Psoas muscle (tissue), 7 donors: ENCODE measurements at regions not wholly inside any gene's neighbourhood (a gene's known extent, or its start where the extent isn't known, plus 50 kb on each side); places are given as distances from the start of the nearest gene placed in this dataset.

ENCODE experiments used
- ATAC-seq, 4 donors: fragments of 200-7000 bp; cut with Tn5 transposase; one replicate each; pipeline ENCODE4 v1.9.1; 2020; ENCODE audit warnings: moderate library complexity in 3 of 4, mild to moderate bottlenecking in 2 of 4
- DNase-seq, 2 donors: peaks; one replicate each; pipeline ENCODE4 v3.0.0-alpha.2; 2020
- H3K27ac ChIP-seq: fragments of 200-600 bp; one replicate; pipeline ENCODE4 v1.8.0; 2022
- H3K27me3 ChIP-seq, 3 donors: fragments of 200-600 bp in 1 of 3; one replicate each; pipeline versions ENCODE4 v1.6.1 to v1.8.0; 2013 to 2022; ENCODE audit warnings: low read length in 2 of 3, mild to moderate bottlenecking in 2 of 3, moderate library complexity in 1 of 3; ENCODE audit not compliant: insufficient read depth in 3 of 3
- H3K36me3 ChIP-seq, 2 donors: fragments of 200-600 bp in 1 of 2; one replicate each; pipeline versions ENCODE4 v1.6.1 to v1.8.0; 2013 to 2022; ENCODE audit warnings: low read depth in 1 of 2, mild to moderate bottlenecking in 1 of 2, moderate library complexity in 1 of 2; ENCODE audit not compliant: insufficient read depth in 1 of 2
- H3K4me1 ChIP-seq: fragments of 200-600 bp; one replicate; pipeline ENCODE4 v1.8.0; 2022
- H3K4me3 ChIP-seq: fragments of 200-600 bp; one replicate; pipeline ENCODE4 v1.8.0; 2022; ENCODE audit warnings: mild to moderate bottlenecking
- H3K9me3 ChIP-seq: fragments of 200-600 bp; one replicate; pipeline ENCODE4 v1.8.0; 2022
- WGBS, 3 donors: extraction: QIAGEN DNeasy Blood & Tissue Kit; methylation state at CpG; one replicate each; pipeline versions ENCODE4 v1.1.6 to v1.1.7; 2013; 5-methylcytosine and 5-hydroxymethylcytosine counted together
- intact Hi-C, 2 donors: fragments of 100-400 bp; cut with DNase I; formaldehyde crosslinking; loops; one replicate each; pipeline versions ENCODE4 v1.11.0 to v1.14.2; 2022
- TF ChIP-seq, protein P1 (sequence below): fragments of 200-600 bp; IDR thresholded peaks from one replicate; pipeline ENCODE4 v1.8.0; 2022; ENCODE audit warnings: antibody characterized with exemption
- donor health status: healthy with polysubstance abuse.
- donor health status: DM: no; HTN: no; CAD: no; lungs with moderate emphysema.
- donor health status: Bipolar disorder and iron deficiency.
- donor health status: healthy.
- donor health status: DM: yes; HTN: yes; CAD: no.
- donor health status: DM: no; HTN: no; CAD: no.
- donor health status: DM: yes; HTN: yes; CAD: no.

DNA sequence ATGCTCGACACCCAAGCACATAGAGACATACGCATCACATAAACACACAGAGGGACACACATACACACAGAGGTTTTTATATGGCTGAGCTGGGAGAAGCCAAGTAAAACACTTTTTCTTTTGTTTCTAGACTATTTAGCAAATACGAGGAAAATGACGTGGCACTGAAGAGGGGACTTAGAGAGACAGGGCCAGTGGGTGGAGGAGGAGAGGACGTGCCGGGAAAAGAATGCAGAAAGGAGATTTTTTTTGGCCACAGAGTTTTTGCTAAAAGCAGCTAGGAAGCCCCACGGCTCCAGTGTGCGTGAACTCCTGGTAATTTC, 168.5 kb upstream of the KLF7 start:
- TF ChIP-seq, protein P1, sequence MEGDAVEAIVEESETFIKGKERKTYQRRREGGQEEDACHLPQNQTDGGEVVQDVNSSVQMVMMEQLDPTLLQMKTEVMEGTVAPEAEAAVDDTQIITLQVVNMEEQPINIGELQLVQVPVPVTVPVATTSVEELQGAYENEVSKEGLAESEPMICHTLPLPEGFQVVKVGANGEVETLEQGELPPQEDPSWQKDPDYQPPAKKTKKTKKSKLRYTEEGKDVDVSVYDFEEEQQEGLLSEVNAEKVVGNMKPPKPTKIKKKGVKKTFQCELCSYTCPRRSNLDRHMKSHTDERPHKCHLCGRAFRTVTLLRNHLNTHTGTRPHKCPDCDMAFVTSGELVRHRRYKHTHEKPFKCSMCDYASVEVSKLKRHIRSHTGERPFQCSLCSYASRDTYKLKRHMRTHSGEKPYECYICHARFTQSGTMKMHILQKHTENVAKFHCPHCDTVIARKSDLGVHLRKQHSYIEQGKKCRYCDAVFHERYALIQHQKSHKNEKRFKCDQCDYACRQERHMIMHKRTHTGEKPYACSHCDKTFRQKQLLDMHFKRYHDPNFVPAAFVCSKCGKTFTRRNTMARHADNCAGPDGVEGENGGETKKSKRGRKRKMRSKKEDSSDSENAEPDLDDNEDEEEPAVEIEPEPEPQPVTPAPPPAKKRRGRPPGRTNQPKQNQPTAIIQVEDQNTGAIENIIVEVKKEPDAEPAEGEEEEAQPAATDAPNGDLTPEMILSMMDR = no peak
- DNase-seq (no peak), ATAC-seq (peak in 2 of 4 donors; percentile 11 to 16)
- Histone ChIP-seq H3K27me3 (no peaks in the 10 kb centered on the region), H3K4me3 (peak overlapping the region; percentile 35), H3K27ac (peak overlapping the region; percentile 44), H3K36me3 (no peaks in the 10 kb centered on the region), H3K9me3 (no peaks in the 10 kb centered on the region), H3K4me1 (peaks cover 6% of the 10 kb centered on the region)
- intact Hi-C loops = no loop called here
- WGBS, 3 donors = 38 to 43% (median 39%) methylated on average over 8 of the region's 8 CpGs

DNA sequence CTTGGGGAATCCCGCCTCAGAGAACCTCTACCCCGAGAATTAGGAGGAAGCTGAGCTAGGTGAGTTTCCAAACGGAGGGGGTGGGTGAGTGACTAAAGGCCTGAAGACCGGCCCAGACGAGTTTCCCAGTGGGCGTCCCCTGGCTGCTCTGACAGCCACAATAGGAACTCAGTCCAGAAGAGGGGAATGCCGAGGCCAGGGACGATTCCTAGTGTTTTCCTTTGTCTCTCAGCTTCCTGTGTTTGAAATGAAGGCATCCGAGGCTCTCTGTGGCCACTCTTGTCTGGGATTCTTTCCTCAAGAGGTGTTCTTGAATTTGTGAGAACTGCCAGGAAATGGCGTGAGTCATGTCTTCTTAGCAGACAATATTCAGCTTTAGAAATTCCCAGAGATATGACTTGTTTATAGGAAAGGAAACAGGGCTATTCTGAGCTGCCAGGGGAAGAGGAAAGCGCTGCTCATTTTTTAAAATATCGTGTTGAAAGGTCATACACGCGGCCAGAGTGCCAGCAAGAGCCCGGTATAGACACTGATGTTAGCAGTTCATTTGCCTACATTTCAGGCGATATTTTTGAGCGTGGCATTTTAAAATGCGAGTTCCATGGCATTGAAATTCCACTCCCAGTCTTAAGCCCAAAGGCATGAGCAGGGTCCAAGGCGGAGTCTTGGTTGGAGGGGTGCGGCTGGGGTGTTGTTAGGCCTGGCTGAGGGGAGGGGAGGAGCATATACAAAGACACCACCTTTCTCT, 169.1 kb upstream of the KLF7 start:
- intact Hi-C loops = no loop called here
- ATAC-seq (peak; percentile 65 to 82 (median 80)), DNase-seq (peak; percentile 67 to 72)
- TF ChIP-seq, protein P1 = no peak
- peaks cover 6% of the 10 kb centered on the region for H3K4me1 ChIP-seq
- H3K27me3 ChIP-seq = no peaks in the 10 kb centered on the region
- peak overlapping the region; percentile 35 for H3K4me3 ChIP-seq
- H3K9me3 ChIP-seq = no peaks in the 10 kb centered on the region
- peak overlapping the region; percentile 44 for H3K27ac ChIP-seq
- WGBS, 3 donors = 18 to 29% (median 22%) methylated on average over 20 of the region's 20 CpGs
- H3K36me3 ChIP-seq = no peaks in the 10 kb centered on the region

DNA sequence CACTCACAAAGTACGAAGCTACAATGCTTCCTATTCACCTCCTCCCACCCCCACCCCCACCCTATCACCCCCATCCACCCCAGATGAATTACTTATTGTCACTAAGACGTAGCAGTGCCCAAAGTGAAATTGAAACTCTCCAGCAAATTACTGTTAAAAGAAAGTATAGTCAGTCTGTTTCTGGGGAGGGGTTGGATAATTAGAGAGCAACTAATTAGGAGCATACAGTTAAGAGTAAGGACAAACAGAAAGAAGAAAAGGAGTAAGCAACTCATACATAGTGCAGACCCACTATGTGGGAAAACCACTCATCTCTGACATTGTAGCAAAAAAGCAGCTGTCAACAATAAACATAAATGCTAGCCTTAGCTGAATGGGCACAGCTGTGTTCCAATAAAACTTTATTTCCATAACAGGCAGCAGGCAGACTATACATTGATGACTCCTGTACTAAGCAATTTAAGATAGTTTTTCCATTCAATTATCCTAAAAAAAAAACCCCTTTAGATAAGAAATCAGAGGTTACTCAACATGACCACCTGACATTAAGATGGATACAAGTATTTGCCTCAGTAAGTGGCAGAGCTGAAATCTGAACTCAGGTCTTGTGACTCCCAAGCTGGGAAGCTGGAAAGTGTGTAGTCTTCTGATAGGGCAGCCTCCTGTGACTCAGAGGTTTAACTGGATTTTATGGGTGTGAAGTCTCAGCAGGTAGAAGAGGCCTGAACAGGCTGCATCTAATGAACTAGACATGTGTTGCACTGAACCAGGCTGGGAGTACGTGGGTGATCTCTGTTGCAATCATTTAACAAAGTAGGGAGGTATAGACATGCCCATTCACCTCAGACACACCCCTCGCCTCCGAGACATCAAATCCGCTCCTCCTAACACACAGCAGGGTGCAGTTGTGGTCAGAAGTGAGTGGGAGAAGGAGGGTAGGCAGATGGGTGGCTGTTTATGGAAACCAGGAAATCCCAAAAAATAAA, 171.8 kb upstream of the KLF7 start:
- no peak overlapping the region for H3K4me3 ChIP-seq
- H3K27ac ChIP-seq = no peak overlapping the region

DNA sequence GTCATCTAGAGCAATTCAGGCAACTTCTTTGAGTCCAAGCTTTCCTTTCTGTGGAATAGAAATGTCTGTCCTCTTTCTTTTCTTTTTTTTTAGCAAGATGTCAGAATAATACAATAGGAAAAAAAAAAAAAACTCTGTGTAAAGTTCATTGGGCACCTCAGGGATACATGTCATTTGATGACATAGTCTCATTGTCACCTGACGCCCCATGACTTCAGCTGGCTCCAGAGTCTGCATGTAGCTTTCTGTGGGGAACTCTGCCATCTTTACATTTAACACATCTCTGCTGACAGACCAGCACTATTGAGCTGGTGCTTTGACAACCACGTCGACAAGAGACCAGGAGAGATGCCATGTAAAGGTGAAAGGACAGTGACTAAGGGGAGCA, 172.5 kb upstream of the KLF7 start:
- H3K4me3 ChIP-seq = no peak overlapping the region
- no peaks in the 10 kb centered on the region for H3K9me3 ChIP-seq
- no peak overlapping the region for H3K27ac ChIP-seq
- H3K4me1 ChIP-seq = peaks cover 6% of the 10 kb centered on the region
- TF ChIP-seq, protein P1 = no peak
- no peak for ATAC-seq
- no peaks in the 10 kb centered on the region for H3K36me3 ChIP-seq
- no peak for DNase-seq
- intact Hi-C loops = no loop called here
- 57 to 77% (median 62%) methylated on average over 3 of the region's 3 CpGs for WGBS, 3 donors
- no peaks in the 10 kb centered on the region for H3K27me3 ChIP-seq

More for the DNA sequence above, 171.8 kb upstream of the KLF7 start:
- TF ChIP-seq, protein P1 = no peak
- WGBS, 3 donors = 68 to 72% (median 70%) methylated on average over 6 of the region's 6 CpGs
- peaks cover 6% of the 10 kb centered on the region for H3K4me1 ChIP-seq
- H3K9me3 ChIP-seq = no peaks in the 10 kb centered on the region
- ATAC-seq = peak in 1 of 4 donors; percentile 36
- intact Hi-C loops = no loop called here
- H3K36me3 ChIP-seq = no peaks in the 10 kb centered on the region
- no peak for DNase-seq
- no peaks in the 10 kb centered on the region for H3K27me3 ChIP-seq
